ENCODE measurements at regions not wholly inside any gene's neighbourhood (a gene's known extent, or its start where the extent isn't known, plus 50 kb on each side); places are given as distances from the start of the nearest gene placed in this dataset.

DNA sequence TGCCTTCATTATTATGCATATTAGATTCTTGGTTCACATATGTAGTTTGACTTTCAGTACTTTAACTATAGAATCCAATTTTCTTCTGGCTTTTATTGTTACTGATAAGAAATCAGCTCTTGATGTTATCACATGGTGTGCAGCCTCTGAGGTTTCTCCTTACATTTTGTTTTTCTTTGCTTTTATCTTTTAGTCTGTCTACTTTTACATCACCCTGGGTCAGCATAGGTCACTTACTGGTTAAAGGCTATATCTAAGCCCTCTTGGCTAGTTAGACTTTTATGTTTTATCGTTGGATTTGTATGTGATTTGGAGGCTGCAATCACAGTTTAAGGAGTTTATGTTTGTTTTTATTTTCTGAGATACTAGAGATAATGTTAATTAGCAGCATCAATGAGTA is 187.2 kb upstream of the NOL4 start:
- TF ChIP-seq, protein P1, sequence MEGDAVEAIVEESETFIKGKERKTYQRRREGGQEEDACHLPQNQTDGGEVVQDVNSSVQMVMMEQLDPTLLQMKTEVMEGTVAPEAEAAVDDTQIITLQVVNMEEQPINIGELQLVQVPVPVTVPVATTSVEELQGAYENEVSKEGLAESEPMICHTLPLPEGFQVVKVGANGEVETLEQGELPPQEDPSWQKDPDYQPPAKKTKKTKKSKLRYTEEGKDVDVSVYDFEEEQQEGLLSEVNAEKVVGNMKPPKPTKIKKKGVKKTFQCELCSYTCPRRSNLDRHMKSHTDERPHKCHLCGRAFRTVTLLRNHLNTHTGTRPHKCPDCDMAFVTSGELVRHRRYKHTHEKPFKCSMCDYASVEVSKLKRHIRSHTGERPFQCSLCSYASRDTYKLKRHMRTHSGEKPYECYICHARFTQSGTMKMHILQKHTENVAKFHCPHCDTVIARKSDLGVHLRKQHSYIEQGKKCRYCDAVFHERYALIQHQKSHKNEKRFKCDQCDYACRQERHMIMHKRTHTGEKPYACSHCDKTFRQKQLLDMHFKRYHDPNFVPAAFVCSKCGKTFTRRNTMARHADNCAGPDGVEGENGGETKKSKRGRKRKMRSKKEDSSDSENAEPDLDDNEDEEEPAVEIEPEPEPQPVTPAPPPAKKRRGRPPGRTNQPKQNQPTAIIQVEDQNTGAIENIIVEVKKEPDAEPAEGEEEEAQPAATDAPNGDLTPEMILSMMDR (IDR thresholded peaks at IDR 0.05; ENCODE audit: low read depth, low read length) = no peak
- no peak overlapping the region for H3K4me3 ChIP-seq (ENCODE audit: low read depth, low read length)

DNA sequence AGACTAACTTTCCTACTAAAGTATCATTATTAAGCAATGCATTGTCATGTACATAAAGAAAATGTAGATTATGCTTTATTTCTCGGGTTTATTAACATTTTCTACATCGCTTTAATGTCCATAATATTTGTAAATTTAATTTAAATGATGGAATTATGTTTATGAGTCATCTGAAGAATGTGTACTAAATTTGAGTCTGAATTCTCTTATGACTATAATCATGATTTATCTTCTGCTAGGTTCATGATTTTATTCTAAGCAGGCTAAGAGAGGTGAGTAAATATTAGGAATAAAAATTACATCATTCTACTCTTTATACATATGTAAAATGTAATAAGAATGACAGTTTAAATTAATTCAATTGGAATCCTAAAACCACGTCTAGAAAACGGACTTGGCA is 206.3 kb upstream of the NOL4 start:
- no peak overlapping the region for H3K4me3 ChIP-seq (ENCODE audit: low read depth, low read length)
- TF ChIP-seq, protein P1 (IDR thresholded peaks at IDR 0.05; ENCODE audit: low read depth, low read length) = no peak

DNA sequence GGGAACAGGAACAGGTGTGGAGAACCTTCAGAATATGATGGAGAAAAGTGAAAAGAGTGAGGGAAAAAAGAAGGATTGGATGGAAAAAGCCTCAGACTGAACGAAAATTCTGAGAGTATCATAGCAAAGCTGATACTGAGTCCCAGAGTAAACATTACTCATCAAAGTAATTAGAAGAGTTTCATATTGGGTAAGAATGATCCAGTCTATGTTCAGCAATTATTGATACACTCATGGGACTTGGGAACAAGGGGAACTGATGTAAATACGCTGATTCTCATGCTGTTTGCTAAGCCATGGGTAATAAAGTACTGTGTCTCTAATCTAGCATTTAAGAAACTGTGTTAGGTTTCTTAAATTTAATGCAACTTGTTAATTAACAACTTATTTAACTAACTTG is 219.9 kb upstream of the NOL4 start:
- TF ChIP-seq, protein P1 (IDR thresholded peaks at IDR 0.05; ENCODE audit: low read depth, low read length) = no peak

DNA sequence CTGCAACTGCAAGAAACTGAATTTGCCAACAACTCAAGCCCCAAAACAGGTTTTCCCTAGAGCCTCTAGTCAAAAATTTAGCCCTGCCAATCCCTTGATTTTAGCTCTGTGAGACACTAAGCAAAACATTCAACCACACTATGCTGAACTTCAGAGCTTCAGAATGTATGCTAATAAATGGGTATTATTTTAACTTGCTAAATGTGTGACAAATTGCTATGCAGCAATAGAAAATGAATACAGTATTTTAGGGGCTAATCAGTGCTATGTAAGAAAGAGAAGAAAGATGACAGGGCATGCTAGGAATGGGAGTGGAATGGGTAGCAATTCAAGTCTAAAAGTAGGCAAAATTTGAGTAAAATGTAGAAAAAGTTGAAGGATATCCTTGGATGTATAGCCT is 223.9 kb upstream of the NOL4 start:
- TF ChIP-seq, protein P1 (IDR thresholded peaks at IDR 0.05; ENCODE audit: low read depth, low read length) = no peak
- H3K4me3 ChIP-seq (ENCODE audit: low read depth, low read length) = no peak overlapping the region

More for the DNA sequence above, 219.9 kb upstream of the NOL4 start:
- no peak overlapping the region for H3K4me3 ChIP-seq (ENCODE audit: low read depth, low read length)

DNA sequence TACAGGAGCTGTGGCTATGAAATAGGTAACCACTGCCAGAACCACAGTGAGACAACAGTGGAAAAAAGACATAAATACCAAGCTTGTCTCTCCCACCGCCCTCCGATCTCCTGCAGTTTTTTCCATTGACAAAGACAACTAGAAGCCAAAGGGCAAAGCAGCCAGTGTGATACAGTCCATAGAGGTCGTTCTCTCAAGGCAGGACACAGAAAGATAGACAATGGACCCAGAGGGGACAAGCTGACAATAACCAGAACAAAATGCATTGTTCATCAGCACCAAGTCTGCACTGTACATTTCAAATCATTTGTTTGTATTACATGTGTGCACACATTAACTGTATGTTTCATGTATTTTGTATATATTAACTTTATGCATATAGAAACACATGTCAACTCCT is 233.0 kb upstream of the NOL4 start:
- no peak overlapping the region for H3K4me3 ChIP-seq (ENCODE audit: low read depth, low read length)
- TF ChIP-seq, protein P1 (IDR thresholded peaks at IDR 0.05; ENCODE audit: low read depth, low read length) = no peak

DNA sequence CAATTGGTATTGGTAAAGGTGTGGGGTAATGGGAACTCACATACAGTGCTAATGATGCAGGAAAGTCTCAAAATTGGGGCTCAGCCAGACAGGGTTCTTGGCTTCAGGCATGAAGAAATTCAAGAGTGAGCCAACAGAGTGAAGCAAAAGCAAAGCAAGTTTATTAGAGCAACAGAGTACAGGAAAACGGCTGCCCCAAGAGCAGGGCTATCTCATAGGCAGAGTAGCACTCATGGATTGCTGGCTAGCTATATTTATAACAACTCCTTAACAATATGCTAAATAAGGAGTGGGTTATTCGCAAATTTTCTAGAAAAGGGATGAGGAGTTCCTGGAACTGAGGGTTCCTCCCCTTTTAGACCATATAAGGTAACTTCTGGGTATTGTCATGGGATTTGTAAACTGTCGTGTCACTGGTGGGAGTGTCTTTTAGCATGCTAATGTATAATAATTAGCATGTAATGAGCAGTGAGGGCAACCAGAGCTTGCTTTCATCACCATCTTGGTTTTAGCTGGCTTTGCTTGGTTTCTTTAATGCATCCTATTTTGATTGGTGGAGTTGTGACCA is 233.8 kb upstream of the NOL4 start:
- TF ChIP-seq, protein P1 (IDR thresholded peaks at IDR 0.05; ENCODE audit: low read depth, low read length) = no peak
- no peak overlapping the region for H3K4me3 ChIP-seq (ENCODE audit: low read depth, low read length)

DNA sequence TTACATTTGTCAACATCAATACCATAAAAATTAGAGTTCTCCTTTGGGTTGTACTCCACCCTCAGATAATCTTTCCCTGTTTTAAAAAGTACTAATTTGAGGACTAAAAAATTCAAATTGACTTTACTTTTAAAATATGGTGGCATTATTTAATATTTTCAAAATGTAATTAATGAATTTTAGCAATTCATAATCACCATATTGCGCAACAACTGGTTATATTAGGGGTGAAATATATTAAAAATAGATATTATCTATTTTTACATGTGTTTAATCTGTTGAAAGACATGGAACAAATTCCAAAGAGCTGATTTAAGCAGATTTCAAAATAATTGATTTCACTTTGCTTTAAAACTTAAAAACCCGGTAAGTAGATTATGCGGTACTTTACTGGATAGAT is 236.6 kb upstream of the NOL4 start:
- H3K4me3 ChIP-seq (ENCODE audit: low read depth, low read length) = no peak overlapping the region
- TF ChIP-seq, protein P1 (IDR thresholded peaks at IDR 0.05; ENCODE audit: low read depth, low read length) = no peak
